Thoracic aorta (tissue), 2 donors: ENCODE measurements at regions not wholly inside any gene's neighbourhood (a gene's known extent, or its start where the extent isn't known, plus 50 kb on each side); places are given as distances from the start of the nearest gene placed in this dataset.

Source experiments
- ATAC-seq: fragments of 150-250 bp; one replicate; pipeline ENCODE4 v1.8.0; 2017; ENCODE audit warnings: low read depth; ENCODE audit not compliant: insufficient number of reproducible peaks, low FRiP score
- DNase-seq: peaks from one replicate; pipeline ENCODE4 v3.0.0-alpha.2; 2020; ENCODE audit warnings: low spot score
- H3K27ac ChIP-seq, 2 donors: fragments of 200-600 bp; sonication (generic); 1 replicate in 1 of 2; 2 replicates in 1 of 2; pipeline ENCODE4 v1.5.1; 2016; ENCODE audit warnings: mild to moderate bottlenecking in 2 of 2, moderate library complexity in 2 of 2
- H3K27me3 ChIP-seq: fragments of 200-600 bp; sonication (generic); replicated peaks from 2 replicates; pipeline ENCODE4 v1.6.0; 2016; ENCODE audit warnings: mild to moderate bottlenecking; ENCODE audit not compliant: insufficient read depth
- H3K36me3 ChIP-seq: fragments of 200-600 bp; sonication (generic); one replicate; pipeline ENCODE4 v1.5.1; 2016
- H3K4me1 ChIP-seq, 2 donors: fragments of 200-600 bp; sonication (generic); 1 replicate in 1 of 2; 2 replicates in 1 of 2; pipeline versions ENCODE4 v1.5.1 to v1.6.0; 2016; ENCODE audit warnings: low read depth in 2 of 2, mild to moderate bottlenecking in 1 of 2; ENCODE audit not compliant: control insufficient read depth in 1 of 2
- H3K4me3 ChIP-seq: fragments of 200-600 bp; sonication (generic); 2 replicates; pipeline ENCODE4 v1.5.1; 2016; ENCODE audit warnings: mild to moderate bottlenecking
- H3K9me3 ChIP-seq: fragments of 200-600 bp; sonication (generic); 2 replicates; pipeline ENCODE4 v1.5.1; 2016
- CTCF ChIP-seq: fragments of 200-600 bp; sonication (generic); IDR thresholded peaks from one replicate; pipeline ENCODE4 v1.5.1; 2019; ENCODE audit warnings: antibody characterized with exemption

GRCh38 chr3:193910886-193911738, 224.8 kb upstream of the HES1 start:
- Histone ChIP-seq H3K4me3 (no peak overlapping the region), H3K4me1 (peaks cover 0 to 11% of the 10 kb centered on the region in 2 donors), H3K9me3 (no peaks in the 10 kb centered on the region), H3K27ac (no peak overlapping the region), H3K36me3 (no peaks in the 10 kb centered on the region), H3K27me3 (no peaks in the 10 kb centered on the region)
- DNase-seq (no peak), ATAC-seq (no peak)
- TF ChIP-seq CTCF: no peak

GRCh38 chr3:193911784-193912340, 224.1 kb upstream of the HES1 start:
- no peak for TF ChIP-seq CTCF
- no peak for ATAC-seq
- Histone ChIP-seq H3K9me3 (no peaks in the 10 kb centered on the region), H3K4me1 (peaks cover 0 to 11% of the 10 kb centered on the region in 2 donors), H3K27ac (no peak overlapping the region), H3K4me3 (no peak overlapping the region), H3K36me3 (no peaks in the 10 kb centered on the region), H3K27me3 (no peaks in the 10 kb centered on the region)
- no peak for DNase-seq

- no peaks in the 10 kb centered on the region for H3K9me3 ChIP-seq
- peaks cover 0 to 11% of the 10 kb centered on the region in 2 donors for H3K4me1 ChIP-seq
- no peak overlapping the region for H3K4me3 ChIP-seq
- H3K36me3 ChIP-seq: no peaks in the 10 kb centered on the region
- DNase-seq (no peak), ATAC-seq (no peak)
- TF ChIP-seq CTCF: no peak
- no peaks in the 10 kb centered on the region for H3K27me3 ChIP-seq
- no peak overlapping the region for H3K27ac ChIP-seq
Measured at GRCh38 chr3:193912621-193913178, 223.2 kb upstream of the HES1 start.

- H3K9me3 ChIP-seq: no peaks in the 10 kb centered on the region
- no peak for ATAC-seq
- no peak for TF ChIP-seq CTCF
Measured at GRCh38 chr3:193914602-193915001, 221.3 kb upstream of the HES1 start.

GRCh38 chr3:193915099-193915498, 220.8 kb upstream of the HES1 start:
- no peak for DNase-seq
- H3K36me3 ChIP-seq: no peaks in the 10 kb centered on the region
- H3K4me1 ChIP-seq: peaks cover 0 to 11% of the 10 kb centered on the region in 2 donors
- no peaks in the 10 kb centered on the region for H3K9me3 ChIP-seq
- H3K4me3 ChIP-seq: no peak overlapping the region
- no peak for ATAC-seq
- TF ChIP-seq CTCF: no peak
- H3K27ac ChIP-seq: no peak overlapping the region
- H3K27me3 ChIP-seq: no peaks in the 10 kb centered on the region

More at GRCh38 chr3:193914602-193915001, 221.3 kb upstream of the HES1 start:
- no peak for DNase-seq
- Histone ChIP-seq H3K4me3 (no peak overlapping the region), H3K27me3 (no peaks in the 10 kb centered on the region), H3K36me3 (no peaks in the 10 kb centered on the region), H3K27ac (no peak overlapping the region), H3K4me1 (peaks cover 0 to 11% of the 10 kb centered on the region in 2 donors)
